GM18508 (cell line): ENCODE measurements at regions not wholly inside any gene's neighbourhood (a gene's known extent, or its start where the extent isn't known, plus 50 kb on each side); places are given as distances from the start of the nearest gene placed in this dataset.
"Not testable (repeated sequence)": the region's sequence is repeated elsewhere in the genome, so short reads cannot be mapped to it uniquely, and the experiment has no call there.

Experiments
- ATAC-seq: cut with Tn5 transposase; IDR thresholded peaks from one replicate; pipeline ENCODE4 v1.9.1; 2021; ENCODE audit warnings: moderate number of reproducible peaks; ENCODE audit not compliant: insufficient read depth, unreplicated experiment

DNA sequence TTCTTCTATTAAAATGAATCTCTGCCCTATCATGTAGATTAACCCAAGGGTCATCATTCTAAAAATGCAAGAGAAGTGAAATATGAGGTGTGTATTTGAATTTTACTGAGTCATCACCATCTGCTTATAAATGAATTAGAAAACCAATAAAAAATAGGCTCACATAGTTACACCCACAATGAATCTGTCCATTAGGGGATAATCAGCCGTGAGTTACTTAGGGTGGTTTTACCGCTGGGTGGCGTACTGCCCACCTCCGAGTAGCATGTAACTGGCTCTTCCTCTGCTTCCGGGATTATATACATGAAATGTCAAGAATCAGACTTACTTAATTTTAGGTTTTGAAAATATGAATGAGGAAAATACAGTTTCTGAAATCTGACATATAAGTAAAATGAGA is 332.9 kb upstream of the CCNG1 start:
- ATAC-seq = no peak

DNA sequence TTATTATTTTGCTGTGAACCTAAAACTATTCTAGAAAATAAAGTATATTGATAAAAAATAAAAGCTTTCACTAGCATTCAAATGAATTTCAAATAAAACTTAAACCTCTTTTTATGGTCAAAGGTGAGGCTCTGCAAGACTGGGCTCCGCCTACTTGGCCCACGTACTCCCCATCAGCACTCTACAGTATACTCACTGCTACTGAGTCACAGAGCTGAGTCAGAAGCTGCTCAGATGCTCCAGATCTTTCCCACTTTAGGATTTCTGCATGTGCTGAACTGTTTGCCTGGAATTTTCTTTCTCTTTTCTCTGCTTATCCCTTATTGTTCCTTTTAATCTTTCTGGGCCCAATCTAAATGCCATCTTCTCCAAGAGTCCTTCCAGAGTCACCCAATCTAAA is 331.9 kb upstream of the CCNG1 start:
- ATAC-seq = no peak

DNA sequence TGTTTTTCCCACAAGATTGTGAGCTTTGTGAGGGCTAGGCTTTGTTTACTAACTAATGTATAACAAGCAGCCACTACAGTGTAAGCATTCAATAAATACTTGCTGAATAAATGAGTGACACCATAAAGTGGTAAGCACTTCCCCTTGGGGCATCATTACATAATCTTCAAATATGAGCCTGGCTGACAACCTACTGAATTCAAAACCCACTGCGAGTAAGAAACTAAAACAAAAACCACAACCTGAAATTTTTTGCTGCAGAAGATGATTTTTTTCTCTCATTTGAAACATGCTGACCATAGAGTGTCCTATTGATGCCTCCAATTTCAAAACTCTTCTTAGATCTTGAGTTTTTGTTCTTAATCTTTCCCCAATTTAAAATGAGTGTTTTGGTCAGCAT is 331.3 kb upstream of the CCNG1 start:
- peak; percentile 50 for ATAC-seq

DNA sequence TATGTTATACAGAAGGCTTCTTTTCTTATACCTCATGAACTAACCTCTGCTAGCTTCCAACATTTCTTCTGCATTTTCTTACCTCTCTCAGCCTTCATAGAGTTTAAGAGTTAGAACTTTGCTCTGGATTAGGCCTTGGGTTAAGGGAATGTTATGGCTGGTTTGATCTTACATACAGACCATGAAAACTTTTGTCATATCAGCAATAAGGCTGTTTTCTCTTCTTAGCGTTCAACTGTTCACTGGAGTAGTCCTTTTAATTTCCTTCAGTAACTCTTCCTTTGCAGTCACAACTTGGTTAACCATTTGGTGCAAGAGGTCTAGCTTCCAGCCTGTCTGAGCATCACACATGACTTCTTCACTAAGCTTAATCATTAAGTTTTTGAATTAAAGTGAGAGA is 329.0 kb upstream of the CCNG1 start:
- no peak for ATAC-seq

DNA sequence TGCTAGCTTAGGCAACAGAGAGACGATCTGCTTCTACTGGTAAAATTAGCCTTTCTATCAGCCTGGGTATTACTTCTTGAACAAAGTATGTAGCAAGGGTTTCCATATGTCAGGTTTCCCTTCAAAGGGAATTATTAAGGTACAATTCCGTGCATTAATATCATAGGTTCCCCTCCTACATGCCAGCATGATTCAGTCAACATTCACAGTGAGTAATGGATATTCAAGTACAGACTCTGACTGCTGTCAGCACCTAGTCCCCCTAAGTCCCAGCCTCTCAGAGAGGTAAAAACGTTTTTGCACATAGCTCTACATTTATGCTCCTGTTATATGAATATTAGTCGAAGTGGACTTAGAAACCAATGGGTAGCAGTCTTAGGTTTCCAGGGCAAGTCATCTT is 322.4 kb upstream of the CCNG1 start:
- ATAC-seq = no peak

DNA sequence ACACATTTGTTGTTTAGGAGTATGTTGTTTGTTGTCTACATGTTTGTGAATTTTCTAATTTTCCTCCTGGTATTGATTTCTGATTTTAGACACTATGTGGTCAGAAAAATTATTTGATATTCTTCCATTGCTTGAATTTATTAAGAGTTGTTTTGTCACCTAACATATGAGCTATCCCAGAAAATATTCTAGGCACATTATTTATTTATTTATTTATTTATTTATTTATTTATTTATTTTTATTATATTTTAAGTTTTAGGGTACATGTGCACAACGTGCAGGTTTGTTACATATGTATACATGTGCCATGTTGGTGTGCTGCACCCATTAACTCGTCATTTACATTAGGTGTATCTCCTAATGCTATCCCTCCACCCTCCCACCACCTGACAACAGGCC is 320.8 kb upstream of the CCNG1 start:
- not testable (repeated sequence) for ATAC-seq

DNA sequence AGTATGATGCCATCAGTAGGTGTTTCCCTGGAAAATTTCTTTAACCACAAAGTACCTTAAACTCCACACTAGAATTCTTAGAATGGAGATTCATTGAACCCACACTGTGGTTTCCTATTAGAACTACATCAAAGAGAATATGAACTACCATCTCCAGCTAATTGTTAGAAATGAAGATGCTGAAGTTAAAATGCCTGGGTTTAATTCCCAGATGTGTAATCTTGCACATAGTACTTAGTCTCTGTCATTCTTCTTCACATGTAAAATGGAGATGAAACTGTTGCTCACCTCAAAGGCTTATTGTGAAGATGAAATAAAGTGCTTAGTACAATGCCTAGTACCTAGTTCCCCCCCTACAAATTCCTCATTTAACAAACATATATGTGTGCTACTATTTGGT is 303.3 kb upstream of the CCNG1 start:
- no peak for ATAC-seq

DNA sequence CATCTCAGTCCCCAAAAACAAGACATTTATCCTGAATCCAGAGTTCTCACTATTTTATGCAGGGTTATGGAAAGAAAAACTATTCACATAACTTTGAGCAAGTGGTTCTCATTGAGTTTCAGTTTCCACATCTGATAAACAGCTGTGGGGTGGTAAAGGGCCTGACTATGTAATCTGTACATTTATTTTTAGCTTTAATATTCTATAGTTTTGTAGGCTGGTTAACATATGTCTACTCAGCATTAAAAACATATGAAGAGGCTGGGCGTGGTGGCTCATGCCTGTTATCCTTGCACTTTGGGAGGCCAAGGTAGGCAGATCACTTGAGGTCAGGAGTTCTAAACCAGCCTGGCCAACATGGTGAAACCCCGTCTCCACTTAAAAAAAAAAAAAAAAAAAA is 301.5 kb upstream of the CCNG1 start:
- no peak for ATAC-seq

DNA sequence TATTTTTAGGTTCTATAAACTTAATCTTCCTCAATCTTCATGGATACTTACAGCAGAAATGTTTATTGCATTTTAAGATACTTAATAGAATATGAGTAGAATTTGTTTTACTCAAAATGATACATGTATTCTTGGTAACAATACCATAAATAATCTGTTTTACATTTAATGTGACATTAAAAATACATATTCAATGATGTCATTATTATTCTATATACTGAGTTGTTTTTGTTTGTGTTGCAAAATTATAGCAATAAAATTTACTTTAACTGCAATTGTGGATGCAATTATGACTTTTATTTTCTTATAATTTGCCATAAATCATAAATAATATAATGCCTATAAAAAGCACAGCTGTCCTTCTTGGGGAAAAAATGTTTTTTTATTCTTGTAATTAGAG is 275.9 kb upstream of the CCNG1 start:
- ATAC-seq = no peak

DNA sequence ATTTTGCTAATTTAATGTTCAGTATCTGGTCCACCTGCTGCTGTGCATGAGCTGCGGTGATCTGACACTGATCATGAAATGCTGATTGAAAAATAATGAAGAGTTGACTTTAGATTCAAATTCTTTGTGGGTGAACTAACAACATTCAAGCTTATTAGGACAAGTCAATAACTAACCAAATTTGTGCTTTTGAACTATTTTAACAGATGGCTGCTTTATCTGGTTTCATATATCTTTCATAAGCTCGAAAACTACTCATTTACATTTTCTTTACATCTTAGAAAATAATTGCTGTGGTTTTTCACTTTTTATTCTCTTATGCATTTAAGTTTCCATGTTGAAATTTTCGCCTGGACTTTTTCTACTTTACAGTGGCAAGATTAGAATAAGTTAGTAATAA is 274.8 kb upstream of the CCNG1 start:
- no peak for ATAC-seq

DNA sequence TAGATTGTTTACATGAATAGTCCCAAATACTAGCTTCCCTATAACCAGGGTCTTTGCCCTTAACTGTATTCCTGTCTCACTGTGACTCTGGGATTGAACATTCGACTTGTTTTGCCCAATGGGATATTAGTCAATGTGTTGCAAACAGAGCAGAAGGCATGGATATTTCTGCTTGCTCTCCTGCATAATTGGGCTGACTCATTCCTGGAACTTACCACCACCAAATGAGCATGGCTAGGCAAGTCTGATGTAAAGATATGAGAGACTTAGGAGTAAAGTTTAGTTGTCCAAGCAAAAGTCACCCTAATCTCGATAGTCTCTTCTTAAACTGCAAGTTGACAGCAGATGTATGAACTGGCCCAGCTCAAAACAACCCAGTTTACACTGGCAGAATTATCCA is 273.5 kb upstream of the CCNG1 start:
- ATAC-seq = no peak

DNA sequence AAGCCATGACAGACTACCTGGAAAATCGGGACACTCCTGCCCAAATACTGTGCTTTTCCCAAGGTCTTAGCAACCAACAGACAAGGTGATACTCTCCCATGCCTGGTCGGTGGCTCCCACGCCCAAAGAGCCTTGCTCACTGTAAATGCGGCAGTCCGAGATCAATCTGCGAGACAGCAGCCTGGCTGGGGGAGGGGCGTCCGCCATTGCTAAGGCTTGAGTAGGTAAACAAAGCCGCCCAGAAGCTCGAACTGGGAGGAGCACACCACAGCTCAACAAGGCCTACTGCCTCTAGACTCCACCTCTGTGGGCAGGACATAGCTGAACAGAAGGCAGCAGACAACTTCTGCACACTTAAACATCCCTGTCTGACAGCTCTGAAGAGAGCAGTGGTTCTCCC is 272.1 kb upstream of the CCNG1 start:
- no peak for ATAC-seq

DNA sequence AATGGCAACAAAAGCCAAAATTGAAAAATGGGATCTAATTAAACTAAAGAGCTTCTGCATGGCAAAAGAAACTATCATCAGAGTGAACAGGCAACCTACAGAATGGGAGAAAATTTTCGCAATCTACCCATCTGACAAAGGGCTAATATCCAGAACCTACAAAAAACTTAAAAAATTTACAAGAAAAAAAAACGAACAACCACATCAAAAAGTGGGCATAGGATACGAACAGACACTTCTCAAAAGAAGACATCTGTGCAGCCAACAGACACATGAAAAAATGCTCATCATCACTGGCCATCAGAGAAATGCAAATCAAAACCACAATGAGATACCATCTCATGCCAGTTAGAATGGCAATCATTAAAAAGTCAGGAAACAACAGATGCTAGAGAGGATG is 267.2 kb upstream of the CCNG1 start:
- ATAC-seq = not testable (repeated sequence)

DNA sequence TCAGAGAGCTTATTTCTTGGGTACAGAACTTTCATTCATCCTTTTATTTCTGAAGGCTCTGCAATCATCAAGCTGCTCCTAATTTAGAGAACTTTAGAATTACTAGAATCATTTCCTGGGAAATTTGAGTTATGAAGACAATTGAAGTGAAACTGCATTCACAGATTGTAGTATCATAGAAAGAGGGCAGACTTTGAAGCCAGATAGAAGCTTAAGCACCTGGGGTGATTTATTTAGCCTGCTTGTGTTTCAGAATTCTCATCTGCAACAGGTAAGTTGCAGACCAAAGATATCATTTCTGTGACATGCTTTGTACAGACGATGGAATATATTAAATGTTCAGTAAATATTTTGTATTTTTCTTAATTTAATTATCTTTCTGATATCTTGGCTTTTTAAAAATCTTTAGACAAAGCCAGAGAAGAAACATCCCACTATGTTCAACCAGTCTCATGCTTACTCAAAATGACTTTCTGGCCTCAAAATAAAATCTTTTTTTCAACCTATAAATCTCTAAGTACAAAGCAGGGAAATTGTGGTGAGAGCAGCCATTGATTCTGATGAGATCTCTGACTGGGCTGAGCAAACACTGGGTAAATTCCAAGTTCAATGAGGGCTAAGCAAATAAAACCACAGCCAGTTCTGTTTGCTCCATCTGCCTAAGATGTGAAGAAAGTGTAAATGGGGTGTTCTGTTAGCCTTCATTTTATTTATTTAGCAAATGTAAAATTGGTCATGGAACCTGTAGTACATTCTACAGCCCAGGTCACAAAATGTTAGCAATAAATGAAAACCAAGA is 264.7 kb upstream of the CCNG1 start:
- ATAC-seq = no peak

DNA sequence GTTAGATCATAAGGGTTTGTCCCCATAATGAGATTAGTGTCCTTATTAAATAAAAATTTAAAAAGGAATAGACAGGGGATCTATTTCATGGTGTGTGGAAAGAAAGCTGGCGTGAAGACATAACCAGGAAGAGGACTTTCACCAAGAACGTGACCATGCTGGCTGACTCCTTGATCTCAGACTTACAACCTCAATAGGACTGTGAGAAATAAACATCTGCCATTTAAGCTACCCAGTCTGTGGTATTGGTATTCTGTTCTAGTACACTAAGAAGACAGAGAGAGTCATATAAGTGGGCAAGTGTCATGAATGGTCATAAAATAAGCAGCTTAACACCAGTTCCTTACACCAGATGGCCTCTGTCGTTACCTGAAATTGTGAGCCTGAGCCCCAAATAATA is 259.4 kb upstream of the CCNG1 start:
- no peak for ATAC-seq

DNA sequence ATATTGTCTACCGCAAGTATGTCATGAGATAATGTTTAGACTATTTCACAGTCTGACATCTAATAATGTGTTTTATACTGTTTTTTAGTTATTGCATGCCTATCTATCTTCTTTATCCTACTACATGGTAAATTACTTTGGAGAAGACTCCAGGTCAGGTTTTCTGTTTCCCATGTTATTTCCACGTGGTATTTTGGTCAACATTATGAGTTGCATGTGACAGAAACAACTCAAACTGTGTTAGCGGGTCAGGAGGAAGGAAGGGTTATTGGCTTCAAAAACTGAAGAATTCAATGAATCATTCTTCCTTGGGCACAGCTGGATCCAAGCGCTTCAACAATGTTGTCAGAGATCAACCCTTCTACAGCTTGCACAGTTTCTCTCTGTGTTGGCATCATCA is 252.1 kb upstream of the CCNG1 start:
- no peak for ATAC-seq

DNA sequence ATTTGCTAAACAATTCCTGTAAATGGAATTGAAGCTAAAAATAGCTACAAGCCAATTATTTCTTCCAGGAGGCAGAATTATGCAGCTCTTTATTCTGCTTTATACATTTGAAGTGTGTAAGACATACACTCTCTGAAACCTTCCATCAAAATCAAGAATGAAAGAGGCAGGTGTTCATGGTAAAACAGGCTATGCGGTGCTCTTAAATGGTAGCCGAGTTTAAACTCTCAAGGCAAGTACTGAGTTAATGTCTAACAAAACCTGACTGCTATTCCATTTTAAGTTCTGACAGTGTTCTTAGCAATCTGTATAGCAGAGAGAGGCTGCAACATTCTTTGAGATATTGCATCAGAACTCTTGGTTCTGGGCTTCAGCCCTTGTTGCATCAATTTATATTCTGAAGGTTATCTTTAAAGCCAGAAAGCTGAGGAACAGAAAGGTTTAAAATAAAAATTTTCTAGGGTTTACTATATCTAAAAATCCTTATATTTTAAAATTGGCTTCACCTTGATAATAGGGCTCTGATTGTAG is 248.3 kb upstream of the CCNG1 start:
- no peak for ATAC-seq

DNA sequence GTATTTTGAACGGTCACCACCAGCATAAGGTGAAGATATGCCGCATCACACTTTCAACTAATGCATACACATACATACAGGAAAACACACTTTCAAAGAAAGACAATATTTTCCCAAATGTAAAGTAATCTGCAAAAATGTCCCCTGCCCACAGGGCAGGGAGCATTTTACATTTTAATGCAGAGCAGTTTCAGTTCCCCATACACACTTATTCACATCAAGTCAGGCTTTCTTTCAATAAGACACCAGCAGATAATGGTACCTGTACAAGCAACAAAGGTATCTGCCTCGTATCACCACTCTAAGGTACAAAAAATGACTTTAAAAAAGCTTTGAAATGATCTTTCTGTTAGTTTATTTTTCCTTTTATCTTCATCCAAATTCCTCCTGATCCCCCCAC is 247.1 kb upstream of the CCNG1 start:
- no peak for ATAC-seq

DNA sequence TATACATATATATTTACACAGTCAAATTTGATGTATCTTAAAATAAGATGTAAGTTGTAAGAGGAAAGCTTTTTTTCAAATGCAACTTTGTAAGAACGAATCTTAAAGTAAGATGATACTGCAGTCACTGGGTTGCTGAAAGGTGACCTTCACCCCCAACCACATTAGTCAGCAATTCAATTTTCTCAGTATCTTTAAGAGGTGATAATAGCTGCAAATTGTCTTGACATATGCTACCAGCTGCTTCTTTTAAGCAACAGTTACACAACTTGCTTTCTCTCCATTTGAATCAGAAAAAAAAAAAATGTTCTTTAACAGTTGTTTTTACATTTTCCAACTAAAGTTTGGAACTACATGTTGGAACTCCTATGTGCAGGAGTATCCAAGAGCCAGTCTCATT is 246.6 kb upstream of the CCNG1 start:
- no peak for ATAC-seq

DNA sequence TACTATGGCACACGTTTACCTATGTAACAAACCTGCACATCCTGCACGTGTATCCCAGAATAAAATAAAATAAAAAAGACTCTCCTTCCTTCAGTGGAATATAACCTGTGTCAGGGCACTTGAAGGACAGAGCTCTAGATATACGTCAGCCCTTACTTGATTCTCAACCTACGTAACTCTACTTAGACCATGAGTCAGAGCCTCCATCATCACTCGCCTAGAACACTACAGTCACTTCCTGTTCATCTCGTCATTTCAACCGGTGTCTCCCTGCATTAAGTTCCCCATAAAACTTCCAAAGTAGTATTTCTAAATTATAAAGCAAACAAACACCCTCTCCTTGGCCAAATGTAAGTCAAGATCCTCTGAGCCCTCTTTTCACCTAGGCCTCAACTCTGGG is 243.5 kb upstream of the CCNG1 start:
- ATAC-seq = no peak

DNA sequence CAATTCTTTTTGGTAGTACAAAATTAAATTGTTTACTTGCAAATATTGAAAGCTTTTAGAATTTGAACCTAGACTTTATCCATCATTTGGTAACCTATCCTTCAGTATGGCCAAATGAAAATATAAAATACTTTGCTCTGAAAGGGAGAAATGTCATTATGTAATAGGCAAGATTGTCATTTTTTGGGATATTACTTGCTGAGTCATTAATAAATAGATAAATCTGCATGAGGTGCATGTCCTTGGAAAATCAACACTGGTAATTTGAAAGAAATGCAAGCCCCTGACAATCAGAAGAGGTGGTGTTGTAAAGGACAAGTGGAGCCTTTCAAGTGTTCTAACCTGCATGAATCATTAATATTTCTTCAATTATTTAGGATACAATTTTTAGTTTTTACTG is 231.8 kb upstream of the CCNG1 start:
- ATAC-seq = no peak

DNA sequence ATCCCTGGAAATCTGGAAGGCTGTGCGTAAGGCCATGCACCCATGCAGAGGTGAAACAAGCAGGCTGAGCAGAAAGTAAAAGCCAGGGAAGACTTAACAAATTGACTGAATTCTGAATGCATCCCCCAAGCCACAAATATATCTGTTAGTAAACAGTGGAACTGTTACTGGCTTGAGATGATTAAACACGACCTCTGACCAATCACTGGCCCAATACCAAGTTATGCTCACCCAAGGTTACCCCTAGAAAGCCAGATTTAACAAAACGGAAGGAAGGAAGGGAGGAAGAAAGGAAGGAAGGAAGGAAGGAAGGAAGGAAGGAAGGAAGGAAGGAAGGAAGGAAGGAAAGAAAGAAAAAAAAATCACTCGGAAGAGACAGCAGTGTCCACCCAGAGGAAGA is 215.8 kb upstream of the CCNG1 start:
- ATAC-seq = no peak
